ENCODE measurements at regions not wholly inside any gene's neighbourhood (a gene's known extent, or its start where the extent isn't known, plus 50 kb on each side); places are given as distances from the start of the nearest gene placed in this dataset.

DNA sequence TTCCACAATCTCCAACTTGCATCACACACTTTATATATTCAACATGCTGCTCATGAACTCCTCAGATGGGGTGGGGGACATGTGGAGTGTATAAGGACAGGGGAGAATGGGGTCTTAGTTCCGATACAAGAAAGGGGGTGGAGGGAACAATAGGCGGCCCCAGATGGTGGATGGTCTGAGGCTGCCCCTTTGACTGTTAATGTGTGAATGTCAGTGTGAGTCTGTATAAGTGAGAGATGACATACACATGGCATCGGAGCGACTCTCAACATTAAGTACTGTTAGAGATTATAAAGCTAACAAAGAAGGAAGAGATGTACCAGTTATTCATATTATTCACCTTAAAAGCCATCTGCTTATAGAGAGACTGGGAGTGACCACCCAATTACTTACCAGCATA lies 193.1 kb downstream of the AXIN2 start:
- TF ChIP-seq CTCF (IDR thresholded peaks at IDR 0.05) (no peak), POLR2A (IDR thresholded peaks at IDR 0.05) (no peak), EP300 (IDR thresholded peaks at IDR 0.05) (no peak)

All from ovary (tissue), 3 donors.